ENCODE measurements at regions not wholly inside any gene's neighbourhood (a gene's known extent, or its start where the extent isn't known, plus 50 kb on each side); places are given as distances from the start of the nearest gene placed in this dataset.

GRCh38 chr20:57075181-57075580, 191.3 kb downstream of the BMP7 start:
- Histone ChIP-seq H3K27me3 (ENCODE audit: control insufficient read depth in 2 of 2, insufficient read depth in 2 of 2, low read length in 2 of 2) (peaks cover 9 to 16% of the 10 kb centered on the region in 2 donors), H3K4me1 (ENCODE audit: control insufficient read depth in 2 of 2, insufficient read depth in 2 of 2, low read length in 2 of 2) (no peaks in the 10 kb centered on the region), H3K9ac (ENCODE audit: low read depth in 1 of 2, low read length in 2 of 2) (no peak overlapping the region), H3K4me3 (ENCODE audit: low read length in 2 of 2) (no peak overlapping the region), H3K9me3 (ENCODE audit: control insufficient read depth in 2 of 2, low read length in 2 of 2) (peaks cover 0 to 3% of the 10 kb centered on the region in 2 donors), H3K36me3 (ENCODE audit: control insufficient read depth in 2 of 2, insufficient read depth in 2 of 2, low read length in 2 of 2) (no peaks in the 10 kb centered on the region), H3K27ac (ENCODE audit: low read depth in 2 of 2, low read length in 2 of 2) (no peak overlapping the region)

GRCh38 chr20:57075603-57076002, 190.8 kb downstream of the BMP7 start:
- H3K27me3 ChIP-seq (ENCODE audit: control insufficient read depth in 2 of 2, insufficient read depth in 2 of 2, low read length in 2 of 2): peaks cover 9 to 16% of the 10 kb centered on the region in 2 donors
- H3K9ac ChIP-seq (ENCODE audit: low read depth in 1 of 2, low read length in 2 of 2): no peak overlapping the region
- no peaks in the 10 kb centered on the region for H3K4me1 ChIP-seq (ENCODE audit: control insufficient read depth in 2 of 2, insufficient read depth in 2 of 2, low read length in 2 of 2)
- no peaks in the 10 kb centered on the region for H3K36me3 ChIP-seq (ENCODE audit: control insufficient read depth in 2 of 2, insufficient read depth in 2 of 2, low read length in 2 of 2)
- no peak overlapping the region for H3K4me3 ChIP-seq (ENCODE audit: low read length in 2 of 2)
- H3K27ac ChIP-seq (ENCODE audit: low read depth in 2 of 2, low read length in 2 of 2): no peak overlapping the region
- H3K9me3 ChIP-seq (ENCODE audit: control insufficient read depth in 2 of 2, low read length in 2 of 2): peaks cover 0 to 3% of the 10 kb centered on the region in 2 donors

- H3K36me3 ChIP-seq (ENCODE audit: control insufficient read depth in 2 of 2, insufficient read depth in 2 of 2, low read length in 2 of 2): no peaks in the 10 kb centered on the region
- H3K4me1 ChIP-seq (ENCODE audit: control insufficient read depth in 2 of 2, insufficient read depth in 2 of 2, low read length in 2 of 2): no peaks in the 10 kb centered on the region
- no peak overlapping the region for H3K27ac ChIP-seq (ENCODE audit: low read depth in 2 of 2, low read length in 2 of 2)
- peaks cover 9 to 12% of the 10 kb centered on the region in 2 donors for H3K27me3 ChIP-seq (ENCODE audit: control insufficient read depth in 2 of 2, insufficient read depth in 2 of 2, low read length in 2 of 2)
- H3K9ac ChIP-seq (ENCODE audit: low read depth in 1 of 2, low read length in 2 of 2): no peak overlapping the region
- no peak overlapping the region for H3K4me3 ChIP-seq (ENCODE audit: low read length in 2 of 2)
- H3K9me3 ChIP-seq (ENCODE audit: control insufficient read depth in 2 of 2, low read length in 2 of 2): peaks cover 0 to 3% of the 10 kb centered on the region in 2 donors
Measured at GRCh38 chr20:57076152-57076652, 190.2 kb downstream of the BMP7 start.

GRCh38 chr20:57076951-57077350, 189.5 kb downstream of the BMP7 start:
- H3K4me1 ChIP-seq (ENCODE audit: control insufficient read depth in 2 of 2, insufficient read depth in 2 of 2, low read length in 2 of 2): no peaks in the 10 kb centered on the region
- H3K9me3 ChIP-seq (ENCODE audit: control insufficient read depth in 2 of 2, low read length in 2 of 2): peaks cover 0 to 3% of the 10 kb centered on the region in 2 donors
- H3K36me3 ChIP-seq (ENCODE audit: control insufficient read depth in 2 of 2, insufficient read depth in 2 of 2, low read length in 2 of 2): no peaks in the 10 kb centered on the region
- peaks cover 4 to 8% of the 10 kb centered on the region in 2 donors for H3K27me3 ChIP-seq (ENCODE audit: control insufficient read depth in 2 of 2, insufficient read depth in 2 of 2, low read length in 2 of 2)
- no peak overlapping the region for H3K4me3 ChIP-seq (ENCODE audit: low read length in 2 of 2)
- H3K27ac ChIP-seq (ENCODE audit: low read depth in 2 of 2, low read length in 2 of 2): no peak overlapping the region
- H3K9ac ChIP-seq (ENCODE audit: low read depth in 1 of 2, low read length in 2 of 2): no peak overlapping the region

GRCh38 chr20:57078116-57078515, 188.3 kb downstream of the BMP7 start:
- Histone ChIP-seq H3K27me3 (ENCODE audit: control insufficient read depth in 2 of 2, insufficient read depth in 2 of 2, low read length in 2 of 2) (no peaks in the 10 kb centered on the region), H3K9me3 (ENCODE audit: control insufficient read depth in 2 of 2, low read length in 2 of 2) (peaks cover 2 to 3% of the 10 kb centered on the region in 2 donors), H3K9ac (ENCODE audit: low read depth in 1 of 2, low read length in 2 of 2) (no peak overlapping the region), H3K4me3 (ENCODE audit: low read length in 2 of 2) (no peak overlapping the region), H3K27ac (ENCODE audit: low read depth in 2 of 2, low read length in 2 of 2) (no peak overlapping the region), H3K36me3 (ENCODE audit: control insufficient read depth in 2 of 2, insufficient read depth in 2 of 2, low read length in 2 of 2) (no peaks in the 10 kb centered on the region), H3K4me1 (ENCODE audit: control insufficient read depth in 2 of 2, insufficient read depth in 2 of 2, low read length in 2 of 2) (no peaks in the 10 kb centered on the region)

GRCh38 chr20:57079031-57080005, 187.1 kb downstream of the BMP7 start:
- Histone ChIP-seq H3K4me3 (ENCODE audit: low read length in 2 of 2) (no peak overlapping the region), H3K4me1 (ENCODE audit: control insufficient read depth in 2 of 2, insufficient read depth in 2 of 2, low read length in 2 of 2) (no peaks in the 10 kb centered on the region), H3K9ac (ENCODE audit: low read depth in 1 of 2, low read length in 2 of 2) (no peak overlapping the region), H3K27me3 (ENCODE audit: control insufficient read depth in 2 of 2, insufficient read depth in 2 of 2, low read length in 2 of 2) (no peaks in the 10 kb centered on the region), H3K9me3 (ENCODE audit: control insufficient read depth in 2 of 2, low read length in 2 of 2) (peaks cover 2 to 3% of the 10 kb centered on the region in 2 donors), H3K27ac (ENCODE audit: low read depth in 2 of 2, low read length in 2 of 2) (no peak overlapping the region), H3K36me3 (ENCODE audit: control insufficient read depth in 2 of 2, insufficient read depth in 2 of 2, low read length in 2 of 2) (no peaks in the 10 kb centered on the region)

GRCh38 chr20:57080796-57081195, 185.6 kb downstream of the BMP7 start:
- H3K36me3 ChIP-seq (ENCODE audit: control insufficient read depth in 2 of 2, insufficient read depth in 2 of 2, low read length in 2 of 2): no peaks in the 10 kb centered on the region

GRCh38 chr20:57082357-57082945, 184.0 kb downstream of the BMP7 start:
- Histone ChIP-seq H3K27ac (ENCODE audit: low read depth in 2 of 2, low read length in 2 of 2) (no peak overlapping the region), H3K9ac (ENCODE audit: low read depth in 1 of 2, low read length in 2 of 2) (no peak overlapping the region), H3K36me3 (ENCODE audit: control insufficient read depth in 2 of 2, insufficient read depth in 2 of 2, low read length in 2 of 2) (no peaks in the 10 kb centered on the region), H3K4me3 (ENCODE audit: low read length in 2 of 2) (no peak overlapping the region), H3K27me3 (ENCODE audit: control insufficient read depth in 2 of 2, insufficient read depth in 2 of 2, low read length in 2 of 2) (no peaks in the 10 kb centered on the region), H3K4me1 (ENCODE audit: control insufficient read depth in 2 of 2, insufficient read depth in 2 of 2, low read length in 2 of 2) (no peaks in the 10 kb centered on the region), H3K9me3 (ENCODE audit: control insufficient read depth in 2 of 2, low read length in 2 of 2) (peaks cover 2 to 3% of the 10 kb centered on the region in 2 donors)

More at GRCh38 chr20:57080796-57081195, 185.6 kb downstream of the BMP7 start:
- Histone ChIP-seq H3K4me3 (ENCODE audit: low read length in 2 of 2) (no peak overlapping the region), H3K4me1 (ENCODE audit: control insufficient read depth in 2 of 2, insufficient read depth in 2 of 2, low read length in 2 of 2) (no peaks in the 10 kb centered on the region), H3K27ac (ENCODE audit: low read depth in 2 of 2, low read length in 2 of 2) (no peak overlapping the region), H3K9me3 (ENCODE audit: control insufficient read depth in 2 of 2, low read length in 2 of 2) (peaks cover 2 to 3% of the 10 kb centered on the region in 2 donors), H3K27me3 (ENCODE audit: control insufficient read depth in 2 of 2, insufficient read depth in 2 of 2, low read length in 2 of 2) (no peaks in the 10 kb centered on the region), H3K9ac (ENCODE audit: low read depth in 1 of 2, low read length in 2 of 2) (no peak overlapping the region)

- Histone ChIP-seq H3K4me3 (ENCODE audit: low read length in 2 of 2) (no peak overlapping the region), H3K36me3 (ENCODE audit: control insufficient read depth in 2 of 2, insufficient read depth in 2 of 2, low read length in 2 of 2) (no peaks in the 10 kb centered on the region), H3K9me3 (ENCODE audit: control insufficient read depth in 2 of 2, low read length in 2 of 2) (peaks cover 2 to 3% of the 10 kb centered on the region in 2 donors), H3K27me3 (ENCODE audit: control insufficient read depth in 2 of 2, insufficient read depth in 2 of 2, low read length in 2 of 2) (no peaks in the 10 kb centered on the region), H3K4me1 (ENCODE audit: control insufficient read depth in 2 of 2, insufficient read depth in 2 of 2, low read length in 2 of 2) (no peaks in the 10 kb centered on the region), H3K27ac (ENCODE audit: low read depth in 2 of 2, low read length in 2 of 2) (no peak overlapping the region), H3K9ac (ENCODE audit: low read depth in 1 of 2, low read length in 2 of 2) (no peak overlapping the region)
Measured at GRCh38 chr20:57083072-57083471, 183.4 kb downstream of the BMP7 start.

GRCh38 chr20:57086066-57086465, 180.4 kb downstream of the BMP7 start:
- Histone ChIP-seq H3K27ac (ENCODE audit: low read depth in 2 of 2, low read length in 2 of 2) (no peak overlapping the region), H3K4me3 (ENCODE audit: low read length in 2 of 2) (no peak overlapping the region), H3K9ac (ENCODE audit: low read depth in 1 of 2, low read length in 2 of 2) (no peak overlapping the region), H3K4me1 (ENCODE audit: control insufficient read depth in 2 of 2, insufficient read depth in 2 of 2, low read length in 2 of 2) (peaks cover 0 to 4% of the 10 kb centered on the region in 2 donors), H3K27me3 (ENCODE audit: control insufficient read depth in 2 of 2, insufficient read depth in 2 of 2, low read length in 2 of 2) (peaks cover 0 to 4% of the 10 kb centered on the region in 2 donors), H3K9me3 (ENCODE audit: control insufficient read depth in 2 of 2, low read length in 2 of 2) (peaks cover 0 to 2% of the 10 kb centered on the region in 2 donors), H3K36me3 (ENCODE audit: control insufficient read depth in 2 of 2, insufficient read depth in 2 of 2, low read length in 2 of 2) (no peaks in the 10 kb centered on the region)

Measured in mucosa of rectum (tissue), 2 donors.